ENCODE measurements at regions not wholly inside any gene's neighbourhood (a gene's known extent, or its start where the extent isn't known, plus 50 kb on each side); places are given as distances from the start of the nearest gene placed in this dataset.
"Not testable (repeated sequence)": the region's sequence is repeated elsewhere in the genome, so short reads cannot be mapped to it uniquely, and the experiment has no call there.

GRCh38 chr6:164690702-164691500 is 618.5 kb downstream of the C6orf118 start:
- DNase-seq = no peak

- DNase-seq = no peak
Observed at GRCh38 chr6:164690241-164690640, 619.2 kb downstream of the C6orf118 start.

GRCh38 chr6:164665328-164665727 is 644.1 kb downstream of the C6orf118 start:
- DNase-seq = no peak

- no peak for DNase-seq
Observed at GRCh38 chr6:164663634-164664033, 645.8 kb downstream of the C6orf118 start.

GRCh38 chr6:164661716-164662115 is 647.7 kb downstream of the C6orf118 start:
- no peak for DNase-seq

DNA sequence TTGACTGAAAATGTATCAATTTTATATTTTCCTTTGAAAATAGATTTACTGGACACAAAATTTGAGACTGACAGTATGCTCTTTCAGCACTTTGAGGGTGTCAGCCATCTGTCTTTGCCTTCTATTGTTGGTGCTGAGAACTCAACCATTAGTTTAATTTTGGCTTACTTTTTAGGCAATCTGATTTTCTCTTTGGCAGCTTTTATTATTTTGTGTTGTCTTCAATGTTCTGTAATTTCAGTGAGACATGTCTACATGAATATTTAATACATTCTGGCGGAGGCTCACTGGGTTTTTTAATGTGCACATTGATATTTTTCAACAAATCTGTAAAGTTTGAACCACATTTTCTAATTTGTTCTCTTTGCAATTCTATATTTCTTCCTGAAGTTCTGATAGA is 648.6 kb downstream of the C6orf118 start:
- no peak for DNase-seq

- DNase-seq = no peak
Observed at GRCh38 chr6:164640956-164641355, 668.4 kb downstream of the C6orf118 start.

GRCh38 chr6:164628302-164628931 is 681.0 kb downstream of the C6orf118 start:
- no peak for DNase-seq

GRCh38 chr6:164616917-164617524 is 692.4 kb downstream of the C6orf118 start:
- no peak for DNase-seq

DNA sequence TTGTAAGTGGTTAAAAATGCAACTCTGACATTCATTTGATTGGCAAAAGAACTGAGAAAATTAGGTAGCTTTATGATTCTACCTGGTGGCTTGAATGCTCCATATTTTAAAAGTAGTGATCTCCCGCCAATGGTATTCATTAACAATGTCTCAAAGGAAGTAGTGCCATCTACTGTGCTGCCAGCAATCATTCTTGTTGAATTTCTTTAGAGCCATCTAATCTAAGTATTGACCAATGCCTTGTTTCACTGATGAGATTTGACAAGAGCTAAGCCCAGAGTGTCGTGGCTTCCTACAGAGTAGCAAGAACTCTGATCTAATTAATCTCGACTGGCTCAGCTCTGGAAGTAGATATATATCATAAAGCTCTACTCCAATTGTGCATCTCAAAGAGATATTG is 696.7 kb downstream of the C6orf118 start:
- DNase-seq = no peak

- not testable (repeated sequence) for DNase-seq
Observed at GRCh38 chr6:164610859-164611258, 698.5 kb downstream of the C6orf118 start.

DNA sequence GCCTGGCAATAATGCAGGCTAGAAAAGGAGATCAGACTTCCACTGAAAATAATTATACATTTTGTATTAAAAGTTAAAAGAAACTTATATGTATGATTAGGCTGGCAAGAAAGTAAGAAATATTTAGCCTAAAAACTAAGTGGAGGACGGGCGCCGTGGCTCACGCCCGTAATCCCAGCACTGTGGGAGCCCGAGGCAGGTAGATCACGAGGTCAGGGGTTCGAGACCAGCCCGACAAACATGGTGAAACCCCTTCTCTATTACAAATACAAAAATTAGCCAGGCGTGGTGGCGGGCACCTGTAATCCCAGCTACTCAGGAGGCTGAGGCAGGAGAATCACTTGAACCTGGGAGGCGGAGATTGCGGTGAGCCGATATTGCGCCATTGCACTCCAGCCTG is 707.0 kb downstream of the C6orf118 start:
- not testable (repeated sequence) for DNase-seq

DNA sequence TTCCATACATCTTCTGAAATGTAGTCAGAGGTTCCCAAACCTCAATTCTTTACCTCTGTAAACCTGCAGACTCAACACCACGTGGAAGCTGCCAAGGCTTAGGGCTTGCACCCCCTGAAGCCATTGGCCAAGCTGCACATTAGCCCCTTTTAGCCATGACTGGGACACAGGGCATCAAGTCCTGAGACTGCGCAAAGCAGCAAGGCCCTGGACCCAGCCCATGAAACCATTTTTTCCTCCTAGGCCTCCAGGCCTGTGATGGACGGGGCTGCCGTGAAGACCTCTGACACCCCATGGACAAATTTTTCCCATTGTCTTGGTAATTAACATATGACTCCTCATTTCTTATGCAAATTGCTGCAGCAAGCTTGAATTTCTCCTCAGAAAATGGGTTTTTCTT is 727.8 kb downstream of the C6orf118 start:
- DNase-seq = no peak

DNA sequence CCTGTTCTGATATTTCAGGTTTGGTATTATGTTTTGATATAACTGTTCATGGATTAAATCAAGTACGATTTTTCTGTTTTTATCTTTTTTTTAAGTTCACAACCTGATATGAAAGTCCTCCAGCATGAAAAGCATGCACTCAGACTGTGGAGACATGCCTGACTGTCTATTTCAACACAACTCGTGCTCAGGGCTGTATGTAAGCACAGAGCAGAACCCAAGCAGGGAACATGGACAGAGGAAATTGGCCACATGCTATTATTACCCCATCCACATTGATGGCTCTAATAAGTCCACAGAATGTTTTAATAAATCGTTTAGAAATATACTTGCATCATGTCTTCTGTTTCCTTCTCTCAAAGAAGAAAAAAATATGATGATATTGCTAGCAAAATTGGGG is 730.4 kb downstream of the C6orf118 start:
- no peak for DNase-seq

- DNase-seq = no peak
Observed at GRCh38 chr6:164578616-164579015, 730.8 kb downstream of the C6orf118 start.

- no peak for DNase-seq
Observed at GRCh38 chr6:164570801-164571200, 738.6 kb downstream of the C6orf118 start.

- DNase-seq = no peak
Observed at GRCh38 chr6:164569509-164569908, 739.9 kb downstream of the C6orf118 start.

- DNase-seq = no peak
Observed at GRCh38 chr6:164563924-164564323, 745.5 kb downstream of the C6orf118 start.

DNA sequence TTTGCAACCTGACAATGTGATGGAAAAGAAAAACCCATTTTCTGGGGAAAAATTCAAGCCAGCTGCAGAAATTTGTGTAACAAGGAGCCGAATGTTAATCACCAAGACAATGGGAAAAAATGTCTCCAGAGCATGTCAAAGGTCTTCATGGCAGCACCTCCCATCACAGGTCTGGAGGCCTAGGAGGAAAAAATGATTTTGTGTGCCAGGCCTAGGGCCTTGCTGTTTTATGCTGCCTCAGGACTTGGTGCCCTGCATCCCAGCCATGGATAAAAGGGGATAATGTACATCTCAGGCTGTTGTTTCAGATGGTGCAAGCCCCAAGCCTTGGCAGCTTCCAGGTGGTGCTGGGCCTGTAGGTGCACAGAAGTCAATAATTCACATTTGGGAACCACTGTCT is 747.7 kb downstream of the C6orf118 start:
- DNase-seq = no peak

DNA sequence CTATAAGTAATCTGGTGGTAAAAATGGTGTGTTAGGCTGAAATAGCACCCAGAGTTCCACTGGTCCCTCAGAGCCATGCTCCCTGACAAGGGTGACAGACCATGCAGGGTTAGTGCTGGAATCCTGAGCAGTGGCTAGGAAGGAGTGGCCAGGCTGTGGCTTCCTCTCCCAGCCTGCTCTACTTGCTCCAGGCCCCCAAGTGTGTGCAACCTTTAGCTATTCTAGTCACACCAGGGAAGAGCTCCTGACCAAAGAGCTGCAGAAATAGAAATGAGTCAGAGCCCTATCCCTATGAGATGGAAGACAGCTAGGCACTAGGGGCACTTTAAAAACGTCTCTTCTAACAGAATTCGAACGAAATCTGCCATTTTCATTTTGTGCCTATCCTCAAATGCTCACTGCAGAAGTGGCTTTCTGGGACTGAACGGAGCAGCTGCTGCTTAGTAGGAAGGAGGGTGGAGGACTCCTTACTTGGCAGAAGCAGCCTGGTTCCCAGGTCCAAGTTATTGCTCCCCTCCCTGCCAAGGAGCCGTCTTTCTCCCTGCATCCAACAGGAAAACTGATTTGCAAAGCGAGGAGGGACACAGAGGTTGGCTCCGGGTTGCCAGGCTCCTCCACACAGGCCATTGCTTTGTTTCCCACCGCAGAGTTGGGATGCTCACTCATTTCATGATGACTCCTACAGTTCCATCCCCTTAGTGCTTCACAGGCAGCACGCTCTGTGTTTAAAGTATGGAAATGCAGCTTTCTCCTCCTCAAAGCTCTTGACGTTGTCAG is 754.5 kb downstream of the C6orf118 start:
- no peak for DNase-seq

GRCh38 chr6:164554226-164554625 is 755.2 kb downstream of the C6orf118 start:
- no peak for DNase-seq

- DNase-seq = no peak
Observed at GRCh38 chr6:164551706-164552105, 757.7 kb downstream of the C6orf118 start.

DNA sequence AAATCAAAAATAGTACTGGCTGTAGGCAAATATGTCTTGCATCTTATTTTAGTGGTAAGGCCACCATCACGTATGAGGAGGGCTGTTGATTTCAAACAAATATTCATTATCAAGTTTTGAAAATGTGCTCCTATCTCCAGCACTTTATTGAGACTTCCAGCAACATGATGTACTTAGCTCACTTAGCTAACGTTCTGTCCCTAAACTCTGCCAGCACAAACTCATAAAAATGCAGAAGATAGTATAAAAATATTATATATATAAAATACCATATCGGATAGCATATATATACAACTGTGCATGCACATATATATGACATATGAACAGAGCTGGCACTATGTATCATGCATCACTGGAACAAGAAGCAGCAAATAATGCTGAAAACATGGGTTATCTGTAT is 762.3 kb downstream of the C6orf118 start:
- no peak for DNase-seq
